ENCODE measurements at regions not wholly inside any gene's neighbourhood (a gene's known extent, or its start where the extent isn't known, plus 50 kb on each side); places are given as distances from the start of the nearest gene placed in this dataset.

DNA sequence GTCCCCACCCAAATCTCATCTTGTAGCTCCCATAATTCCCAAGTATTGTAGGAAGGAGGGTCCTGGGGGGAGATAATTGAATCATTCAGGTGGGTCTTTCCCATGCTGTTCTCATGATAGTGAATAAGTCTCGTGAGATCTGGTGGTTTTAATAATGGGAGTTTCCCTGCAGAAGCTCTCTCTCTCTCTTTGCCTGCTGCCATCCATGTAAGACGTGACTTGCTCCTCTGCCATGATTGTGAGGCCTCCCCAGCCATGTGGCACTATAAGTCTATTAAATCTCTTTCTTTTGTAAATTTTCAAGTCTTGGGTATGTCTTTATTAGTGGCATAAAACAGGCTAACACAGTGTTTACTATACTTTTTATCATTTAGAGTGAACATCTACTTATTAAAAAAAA lies 338.8 kb downstream of the ANKRD7 start:
- Mint-ChIP-seq H3K36me3 (ENCODE audit: low read depth, unreplicated experiment) (no peaks in the 10 kb centered on the region), H3K27me3 (ENCODE audit: unreplicated experiment) (no peaks in the 10 kb centered on the region), H3K27ac (ENCODE audit: unreplicated experiment) (no peak overlapping the region), H3K9me3 (ENCODE audit: unreplicated experiment) (no peaks in the 10 kb centered on the region), H3K4me3 (ENCODE audit: unreplicated experiment) (no peak overlapping the region), H3K4me1 (ENCODE audit: unreplicated experiment) (no peaks in the 10 kb centered on the region)
- DNase-seq (ENCODE audit: low spot score): no peak
- TF ChIP-seq, protein P1, sequence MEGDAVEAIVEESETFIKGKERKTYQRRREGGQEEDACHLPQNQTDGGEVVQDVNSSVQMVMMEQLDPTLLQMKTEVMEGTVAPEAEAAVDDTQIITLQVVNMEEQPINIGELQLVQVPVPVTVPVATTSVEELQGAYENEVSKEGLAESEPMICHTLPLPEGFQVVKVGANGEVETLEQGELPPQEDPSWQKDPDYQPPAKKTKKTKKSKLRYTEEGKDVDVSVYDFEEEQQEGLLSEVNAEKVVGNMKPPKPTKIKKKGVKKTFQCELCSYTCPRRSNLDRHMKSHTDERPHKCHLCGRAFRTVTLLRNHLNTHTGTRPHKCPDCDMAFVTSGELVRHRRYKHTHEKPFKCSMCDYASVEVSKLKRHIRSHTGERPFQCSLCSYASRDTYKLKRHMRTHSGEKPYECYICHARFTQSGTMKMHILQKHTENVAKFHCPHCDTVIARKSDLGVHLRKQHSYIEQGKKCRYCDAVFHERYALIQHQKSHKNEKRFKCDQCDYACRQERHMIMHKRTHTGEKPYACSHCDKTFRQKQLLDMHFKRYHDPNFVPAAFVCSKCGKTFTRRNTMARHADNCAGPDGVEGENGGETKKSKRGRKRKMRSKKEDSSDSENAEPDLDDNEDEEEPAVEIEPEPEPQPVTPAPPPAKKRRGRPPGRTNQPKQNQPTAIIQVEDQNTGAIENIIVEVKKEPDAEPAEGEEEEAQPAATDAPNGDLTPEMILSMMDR (IDR thresholded peaks at IDR 0.05; ENCODE audit: unreplicated experiment): no peak

DNA sequence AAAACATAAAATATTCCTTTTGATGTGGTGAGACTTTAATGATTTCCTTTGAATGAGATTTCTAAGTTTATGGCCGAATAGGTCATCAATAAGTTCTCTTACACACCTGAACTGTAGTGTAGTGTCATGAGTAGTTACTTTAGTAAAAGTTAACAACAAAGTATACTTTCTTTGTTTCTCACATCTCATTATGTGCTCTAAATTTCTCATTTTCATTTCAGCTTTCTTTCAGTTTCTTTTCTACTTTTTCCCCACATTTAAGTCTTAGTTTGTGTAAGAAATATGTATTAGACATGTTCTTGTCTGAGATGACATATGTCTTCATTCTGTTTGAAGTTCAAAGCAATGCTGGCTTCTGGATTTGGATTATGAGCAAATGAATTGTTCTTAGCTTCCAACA lies 348.1 kb downstream of the ANKRD7 start:
- Mint-ChIP-seq H3K27me3 (ENCODE audit: unreplicated experiment) (no peaks in the 10 kb centered on the region), H3K4me3 (ENCODE audit: unreplicated experiment) (no peak overlapping the region), H3K4me1 (ENCODE audit: unreplicated experiment) (no peaks in the 10 kb centered on the region), H3K36me3 (ENCODE audit: low read depth, unreplicated experiment) (no peaks in the 10 kb centered on the region), H3K27ac (ENCODE audit: unreplicated experiment) (no peak overlapping the region), H3K9me3 (ENCODE audit: unreplicated experiment) (no peaks in the 10 kb centered on the region)
- TF ChIP-seq, protein P1 (IDR thresholded peaks at IDR 0.05; ENCODE audit: unreplicated experiment): no peak
- no peak for DNase-seq (ENCODE audit: low spot score)

DNA sequence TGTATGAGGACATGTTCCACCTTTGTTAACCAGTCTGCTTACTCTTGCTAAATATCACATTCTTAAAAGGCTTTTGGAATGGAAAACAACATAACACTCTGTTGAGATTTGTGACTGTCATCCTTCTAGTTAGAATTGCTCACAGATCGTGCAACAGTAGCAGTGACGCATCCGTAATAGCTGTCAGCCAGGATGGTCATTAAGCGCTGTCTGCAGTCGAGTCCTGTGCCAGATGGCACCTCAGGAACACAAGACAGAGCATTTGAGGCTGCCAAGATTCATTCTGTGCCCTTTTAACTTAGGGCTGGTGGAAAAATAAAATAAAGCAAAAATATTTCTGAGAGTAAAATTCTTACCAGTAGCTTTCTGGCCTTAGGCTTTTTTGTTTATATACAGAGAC lies 348.6 kb downstream of the ANKRD7 start:
- H3K27me3 Mint-ChIP-seq (ENCODE audit: unreplicated experiment): no peaks in the 10 kb centered on the region
- H3K36me3 Mint-ChIP-seq (ENCODE audit: low read depth, unreplicated experiment): no peaks in the 10 kb centered on the region
- no peak overlapping the region for H3K4me3 Mint-ChIP-seq (ENCODE audit: unreplicated experiment)
- no peaks in the 10 kb centered on the region for H3K4me1 Mint-ChIP-seq (ENCODE audit: unreplicated experiment)
- no peaks in the 10 kb centered on the region for H3K9me3 Mint-ChIP-seq (ENCODE audit: unreplicated experiment)
- DNase-seq (ENCODE audit: low spot score): no peak
- no peak overlapping the region for H3K27ac Mint-ChIP-seq (ENCODE audit: unreplicated experiment)
- TF ChIP-seq, protein P1 (IDR thresholded peaks at IDR 0.05; ENCODE audit: unreplicated experiment): no peak

DNA sequence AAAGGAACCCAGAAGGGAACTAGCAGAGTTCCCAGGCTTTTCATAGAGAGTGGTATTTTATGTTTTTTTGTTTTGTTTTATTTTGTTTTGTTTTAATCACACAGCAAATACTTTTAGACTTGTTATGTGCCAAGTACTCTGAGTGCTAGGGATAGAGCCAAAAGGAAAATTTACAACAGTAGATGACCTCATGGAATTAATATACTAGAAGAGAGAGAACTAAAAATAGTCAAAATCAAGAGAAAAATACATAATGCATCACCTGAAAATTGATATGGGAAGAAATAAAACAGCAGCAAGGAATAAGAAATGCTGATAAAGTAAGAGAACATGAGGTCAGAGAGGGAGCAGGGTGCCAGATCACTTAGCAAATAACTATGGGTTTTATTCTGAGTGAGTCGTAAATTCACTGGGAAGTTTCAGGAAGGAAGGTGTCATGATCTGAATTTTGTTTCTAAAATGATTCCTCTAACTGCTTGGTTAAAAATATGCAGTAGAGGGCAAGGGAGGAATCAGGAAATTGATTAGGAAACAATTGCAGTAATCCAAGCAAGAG lies 351.0 kb downstream of the ANKRD7 start:
- Mint-ChIP-seq H3K27me3 (ENCODE audit: unreplicated experiment) (no peaks in the 10 kb centered on the region), H3K4me3 (ENCODE audit: unreplicated experiment) (no peak overlapping the region), H3K9me3 (ENCODE audit: unreplicated experiment) (no peaks in the 10 kb centered on the region), H3K36me3 (ENCODE audit: low read depth, unreplicated experiment) (no peaks in the 10 kb centered on the region), H3K27ac (ENCODE audit: unreplicated experiment) (no peak overlapping the region), H3K4me1 (ENCODE audit: unreplicated experiment) (no peaks in the 10 kb centered on the region)
- TF ChIP-seq, protein P1 (IDR thresholded peaks at IDR 0.05; ENCODE audit: unreplicated experiment): no peak
- no peak for DNase-seq (ENCODE audit: low spot score)

DNA sequence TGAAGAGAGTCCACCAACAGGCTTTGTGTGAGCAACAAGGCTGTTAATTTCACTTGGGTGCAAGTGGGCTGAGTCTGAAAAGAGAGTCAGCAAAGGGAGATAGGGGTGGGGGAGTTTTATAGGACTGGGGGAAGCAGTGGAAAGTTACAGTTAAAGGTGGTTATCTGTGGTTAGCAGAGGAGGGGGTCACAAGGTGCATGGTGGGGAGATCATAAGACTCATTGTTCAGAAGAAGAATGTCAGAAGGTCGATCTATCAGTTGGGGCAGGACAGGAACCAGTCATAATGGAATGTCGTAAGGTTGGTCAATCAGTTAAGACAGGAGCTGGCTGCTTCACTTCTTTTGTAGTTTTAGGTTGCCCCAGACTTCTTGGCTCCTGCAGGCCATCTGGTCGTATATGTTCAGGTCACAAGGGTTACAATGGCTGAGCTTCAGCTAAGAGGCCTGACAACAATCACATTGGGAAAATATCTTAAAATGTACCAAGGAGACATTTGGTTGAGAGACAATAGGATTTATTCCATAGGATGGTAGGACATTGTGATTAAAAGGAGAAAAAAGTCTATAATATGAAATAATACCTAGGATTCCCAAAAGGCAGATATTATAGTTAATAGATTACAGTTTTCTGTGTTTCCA lies 356.4 kb downstream of the ANKRD7 start:
- DNase-seq (ENCODE audit: low spot score): no peak
- H3K4me1 Mint-ChIP-seq (ENCODE audit: unreplicated experiment): peaks cover 3% of the 10 kb centered on the region
- H3K27me3 Mint-ChIP-seq (ENCODE audit: unreplicated experiment): no peaks in the 10 kb centered on the region
- no peak overlapping the region for H3K27ac Mint-ChIP-seq (ENCODE audit: unreplicated experiment)
- H3K4me3 Mint-ChIP-seq (ENCODE audit: unreplicated experiment): no peak overlapping the region
- TF ChIP-seq, protein P1 (IDR thresholded peaks at IDR 0.05; ENCODE audit: unreplicated experiment): no peak
- H3K36me3 Mint-ChIP-seq (ENCODE audit: low read depth, unreplicated experiment): no peaks in the 10 kb centered on the region
- H3K9me3 Mint-ChIP-seq (ENCODE audit: unreplicated experiment): no peaks in the 10 kb centered on the region
